A549 (cell line): ENCODE measurements at regions not wholly inside any gene's neighbourhood (a gene's known extent, or its start where the extent isn't known, plus 50 kb on each side); places are given as distances from the start of the nearest gene placed in this dataset.

Experiments
- ATAC-seq, 2 experiments: fragments of 200-7000 bp in 1 of 2; fragments of >200 bp in 1 of 2; cut with Nextera tagmentation in 1 of 2; cut with Tn5 transposase in 1 of 2; 3 replicates each; pipeline versions ENCODE4 v1.8.0 to v1.9.1; 2018 to 2020; ENCODE audit warnings: mild to moderate bottlenecking in 1 of 2, moderate library complexity in 1 of 2
- CTCF ChIA-PET: fragments of 300-600 bp; sonication (Branson Sonifier 250); formaldehyde crosslinking; extraction: SDS; loops from one replicate; lab custom pipeline; 2021; ENCODE audit warnings: antibody characterized with exemption, inconsistent platforms; lab: Yijun Ruan, JAX
- POLR2A ChIA-PET: fragments of 350-600 bp; formaldehyde crosslinking; extraction: SDS; loops from one replicate; lab custom pipeline; 2021; ENCODE audit warnings: antibody characterized with exemption, inconsistent platforms; lab: Yijun Ruan, JAX
- DNase-seq, 2 experiments: peaks; one replicate each; pipeline versions ENCODE4 v3.0.0 to v3.0.0-alpha.2; 2011 to 2016; ENCODE audit warnings: low read depth in 1 of 2, low spot score in 1 of 2
- FAIRE-seq: peaks from 2 replicates; lab custom pipeline; 2011; peaks lifted over from hg19 to GRCh38; lab: Jason Lieb, UNC
- H3K27ac ChIP-seq, 2 experiments: fragments of >200 bp; sonication (Bioruptor Twin); formaldehyde crosslinking; 3 replicates each; pipeline ENCODE4 v1.5.1; 2016 to 2017
- H3K4me1 ChIP-seq: fragments of >200 bp; sonication (Bioruptor Twin); formaldehyde crosslinking; 3 replicates; pipeline ENCODE4 v1.6.1; 2016
- H3K4me2 ChIP-seq: fragments of >200 bp; sonication (Bioruptor Twin); formaldehyde crosslinking; 3 replicates; pipeline ENCODE4 v1.6.1; 2016
- H3K4me3 ChIP-seq: fragments of >200 bp; sonication (Bioruptor Twin); formaldehyde crosslinking; 3 replicates; pipeline ENCODE4 v1.5.1; 2016
- H3K9me3 ChIP-seq: fragments of >200 bp; sonication (Bioruptor Twin); formaldehyde crosslinking; 3 replicates; pipeline ENCODE4 v1.6.1; 2016
- CBX2 ChIP-seq: fragments of 200-600 bp; sonication (generic); IDR thresholded peaks from 2 replicates; pipeline ENCODE4 v1.6.1; 2016; ENCODE audit warnings: low read depth, mild to moderate bottlenecking, borderline replicate concordance
- CEBPB ChIP-seq, 2 experiments: fragments of >200 bp in 1 of 2; sonication (Bioruptor Twin) in 1 of 2; formaldehyde crosslinking in 1 of 2; IDR thresholded peaks; 2 replicates each; pipeline ENCODE4 v1.6.1; 2012 to 2016
- ELK1 ChIP-seq: fragments of 150-350 bp; IDR thresholded peaks from 2 replicates; pipeline ENCODE4 v1.6.1; 2014; ENCODE audit warnings: low read depth, mild to moderate bottlenecking, low read length
- ESRRA ChIP-seq: fragments of 150-350 bp; IDR thresholded peaks from 2 replicates; pipeline ENCODE4 v1.6.1; 2014; ENCODE audit warnings: mild to moderate bottlenecking, low read length, borderline replicate concordance
- FOSB ChIP-seq: fragments of 250-450 bp; sonication (Bioruptor Pico); IDR thresholded peaks from 2 replicates; pipeline ENCODE4 v1.5.0; 2020; ENCODE audit warnings: mild to moderate bottlenecking, moderate library complexity
- FOSL2 ChIP-seq, 2 experiments: fragments of 450-650 bp in 1 of 2; fragments of >200 bp in 1 of 2; sonication (Bioruptor Twin) in 1 of 2; formaldehyde crosslinking; IDR thresholded peaks; 2 replicates each; pipeline versions ENCODE4 v1.5.0 to v1.6.1; 2016 to 2020; ENCODE audit warnings: mild to moderate bottlenecking in 1 of 2, moderate library complexity in 1 of 2
- HEYL ChIP-seq: fragments of 250-450 bp; sonication (Bioruptor Pico); IDR thresholded peaks from 2 replicates; pipeline ENCODE4 v1.8.0; 2021; ENCODE audit warnings: mild to moderate bottlenecking, moderate library complexity
- HMGXB4 ChIP-seq: fragments of 250-450 bp; sonication (Bioruptor Pico); IDR thresholded peaks from 2 replicates; pipeline ENCODE4 v1.5.0; 2021; ENCODE audit warnings: mild to moderate bottlenecking, moderate library complexity, borderline replicate concordance
- JUN ChIP-seq, 2 experiments: fragments of >200 bp; sonication (Bioruptor Twin); formaldehyde crosslinking; IDR thresholded peaks; 2 replicates in 1 of 2; 3 replicates in 1 of 2; pipeline ENCODE4 v1.6.1; 2016 to 2017
- MAZ ChIP-seq: fragments of 150-350 bp; IDR thresholded peaks from 2 replicates; pipeline ENCODE4 v1.6.1; 2014; ENCODE audit warnings: antibody characterized with exemption, low read depth, low read length, borderline replicate concordance
- MYC ChIP-seq: IDR thresholded peaks from 2 replicates; pipeline ENCODE4 v1.6.1; 2012; ENCODE audit warnings: mild to moderate bottlenecking, inconsistent platforms, low read length, improper control_type of control experiment, borderline replicate concordance
- NFE2L2 ChIP-seq: fragments of 150-350 bp; conservative IDR thresholded peaks from 2 replicates; pipeline ENCODE4 v1.6.1; 2014; ENCODE audit warnings: low read length
- NPAS2 ChIP-seq: fragments of 250-450 bp; sonication (Bioruptor Pico); IDR thresholded peaks from 2 replicates; pipeline ENCODE4 v1.8.0; 2022; ENCODE audit warnings: mild to moderate bottlenecking, moderate library complexity, borderline replicate concordance
- PHF8 ChIP-seq: fragments of 200-600 bp; sonication (generic); IDR thresholded peaks from 2 replicates; pipeline ENCODE4 v1.6.1; 2016; ENCODE audit warnings: low read depth, mild to moderate bottlenecking, antibody characterized with exemption, moderate library complexity, borderline replicate concordance
- POLR2AphosphoS2 ChIP-seq: conservative IDR thresholded peaks from 2 replicates; pipeline ENCODE4 v1.6.1; 2012; ENCODE audit warnings: low read length, improper control_type of control experiment, inconsistent platforms
- RAD21 ChIP-seq, 2 experiments: fragments of >200 bp in 1 of 2; sonication (Bioruptor Twin) in 1 of 2; formaldehyde crosslinking in 1 of 2; IDR thresholded peaks in 1 of 2; conservative IDR thresholded peaks in 1 of 2; 2 replicates in 1 of 2; 3 replicates in 1 of 2; pipeline ENCODE4 v1.6.1; 2012 to 2018; ENCODE audit warnings: inconsistent platforms in 1 of 2
- RCOR1 ChIP-seq: fragments of 150-350 bp; IDR thresholded peaks from 2 replicates; pipeline ENCODE4 v1.6.1; 2014; ENCODE audit warnings: antibody characterized with exemption, low read length, low read depth
- REST ChIP-seq: fragments of 200-600 bp; sonication (generic); IDR thresholded peaks from 2 replicates; pipeline ENCODE4 v1.6.1; 2016; ENCODE audit warnings: antibody characterized with exemption, mild to moderate bottlenecking, moderate library complexity
- SMC3 ChIP-seq: fragments of >200 bp; sonication (Bioruptor Twin); formaldehyde crosslinking; IDR thresholded peaks from 3 replicates; pipeline ENCODE4 v1.6.1; 2018; ENCODE audit warnings: inconsistent platforms
- TP53 ChIP-seq: fragments of 250-450 bp; sonication (Bioruptor Pico); IDR thresholded peaks from 2 replicates; pipeline ENCODE4 v1.5.0; 2021; ENCODE audit warnings: mild to moderate bottlenecking, moderate library complexity
- USF2 ChIP-seq: fragments of 450-650 bp; IDR thresholded peaks from 2 replicates; pipeline ENCODE4 v1.6.1; 2014; ENCODE audit warnings: antibody characterized with exemption
- ZC3H11A ChIP-seq: fragments of 450-650 bp; IDR thresholded peaks from 2 replicates; pipeline ENCODE4 v1.6.1; 2014; ENCODE audit warnings: antibody characterized with exemption, mild to moderate bottlenecking
- ZNF302 ChIP-seq: fragments of 250-450 bp; sonication (Bioruptor Pico); IDR thresholded peaks from 2 replicates; pipeline ENCODE4 v1.9.0; 2021; ENCODE audit warnings: inconsistent platforms, mild to moderate bottlenecking, moderate library complexity
- WGBS: methylation state at CpG from one replicate; pipeline ENCODE4 v1.1.6; 2017; ENCODE audit errors: missing lambda C conversion rate; 5-methylcytosine and 5-hydroxymethylcytosine counted together

GRCh38 chr11:95301474-95301873 is 70.5 kb upstream of the SESN3 start:
- ChIA-PET POLR2A (no interaction called here), CTCF (no interaction called here)
- no peak overlapping the region for H3K4me2 ChIP-seq
- DNase-seq (no peak), ATAC-seq (no peak), FAIRE-seq (no peak)
- H3K4me1 ChIP-seq: no peaks in the 10 kb centered on the region
- no peak overlapping the region for H3K4me3 ChIP-seq
- H3K27ac ChIP-seq: no peak overlapping the region
- 27% methylated on average over 4 of the region's 4 CpGs for WGBS
- TF ChIP-seq USF2 (no peak), HEYL (no peak), JUN (IDR thresholded peaks at IDR 0.05) (no peak), NFE2L2 (no peak), ESRRA (no peak), ELK1 (no peak), ZC3H11A (no peak), FOSL2 (IDR thresholded peaks at IDR 0.05) (no peak), FOSL2 (CRISPR knock-in tag; IDR thresholded peaks at IDR 0.05) (no peak), HMGXB4 (CRISPR knock-in tag) (no peak), TP53 (CRISPR knock-in tag) (no peak), SMC3 (no peak), NPAS2 (no peak), RCOR1 (no peak), ZNF302 (CRISPR knock-in tag) (no peak)
- no peaks in the 10 kb centered on the region for H3K9me3 ChIP-seq

- no peak for FAIRE-seq
Observed at GRCh38 chr11:95299078-95299679, 68.2 kb upstream of the SESN3 start.

More at GRCh38 chr11:95299078-95299679, 68.2 kb upstream of the SESN3 start:
- Histone ChIP-seq H3K4me2 (no peak overlapping the region), H3K4me1 (no peaks in the 10 kb centered on the region), H3K9me3 (no peaks in the 10 kb centered on the region), H3K27ac (no peak overlapping the region), H3K4me3 (no peak overlapping the region)
- ChIA-PET CTCF (interaction anchor here (1.3 kb wide), 1 partner anchor 145 kb away, joined by 3 read pairs; no protein-coding TSS in a partner anchor), POLR2A (no interaction called here)
- ATAC-seq (no peak), DNase-seq (no peak)
- TF ChIP-seq JUN (IDR thresholded peaks at IDR 0.05): no peak
- no peak for TF ChIP-seq ZC3H11A
- no peak for TF ChIP-seq REST
- no peak for TF ChIP-seq MYC
- no peak for TF ChIP-seq PHF8
- TF ChIP-seq MAZ: no peak
- no peak for TF ChIP-seq FOSB (CRISPR knock-in tag)
- no peak for TF ChIP-seq ELK1
- no peak for TF ChIP-seq CEBPB (IDR thresholded peaks at IDR 0.05)
- no peak for TF ChIP-seq CBX2
- no peak for TF ChIP-seq POLR2AphosphoS2
- no peak for TF ChIP-seq RAD21 (conservative IDR thresholded peaks at IDR 0.05 in 1 of 2, IDR thresholded peaks at IDR 0.05 in 1 of 2)
- WGBS: 74% methylated on average over 9 of the region's 9 CpGs
